Activated T-helper 2 cell treated with anti-CD3 and anti-CD28 coated beads, Interferon-gamma antibody, Interleukin-2, Interleukin-4, amounts not matched to agents 10 μg/mL and 5 μg/mL and 100 μg/mL, durations not matched to agents 14 hours and 24 hours and 36 hours (primary cell): ENCODE measurements at regions not wholly inside any gene's neighbourhood (a gene's known extent, or its start where the extent isn't known, plus 50 kb on each side); places are given as distances from the start of the nearest gene placed in this dataset.

Experiments
- DNase-seq: peaks from one replicate; pipeline ENCODE4 v3.0.0; 2021; ENCODE audit warnings: low spot score
- H3K27ac Mint-ChIP-seq: one replicate; pipeline ENCODE4 v1.8.0; 2021; ENCODE audit warnings: mixed read lengths
- H3K27me3 Mint-ChIP-seq: one replicate; pipeline ENCODE4 v1.8.0; 2021; ENCODE audit warnings: low read depth, mixed read lengths
- H3K36me3 Mint-ChIP-seq: one replicate; pipeline ENCODE4 v1.8.0; 2021; ENCODE audit warnings: low read depth, mixed read lengths
- H3K4me1 Mint-ChIP-seq: one replicate; pipeline ENCODE4 v1.8.0; 2021; ENCODE audit warnings: low read depth, mixed read lengths
- H3K4me3 Mint-ChIP-seq: one replicate; pipeline ENCODE4 v1.8.0; 2021; ENCODE audit warnings: low read depth, mild to moderate bottlenecking, moderate library complexity, mixed read lengths
- H3K9me3 Mint-ChIP-seq: one replicate; pipeline ENCODE4 v1.8.0; 2021; ENCODE audit warnings: mixed read lengths
- intact Hi-C: fragments of 100-400 bp; cut with micrococcal nuclease; formaldehyde crosslinking; loops from one replicate; pipeline ENCODE4 v1.15.1; 2023

GRCh38 chr1:191575180-191575579 lies 583.1 kb upstream of the RGS18 start:
- Mint-ChIP-seq H3K4me1 (no peaks in the 10 kb centered on the region), H3K36me3 (no peaks in the 10 kb centered on the region), H3K9me3 (peaks cover 5% of the 10 kb centered on the region), H3K27me3 (no peaks in the 10 kb centered on the region), H3K4me3 (no peak overlapping the region), H3K27ac (no peak overlapping the region)
- intact Hi-C loops: no loop called here
- no peak for DNase-seq

- DNase-seq: no peak
- Mint-ChIP-seq H3K36me3 (no peaks in the 10 kb centered on the region), H3K4me1 (no peaks in the 10 kb centered on the region), H3K27me3 (no peaks in the 10 kb centered on the region), H3K4me3 (no peak overlapping the region), H3K27ac (no peak overlapping the region), H3K9me3 (peaks cover 9% of the 10 kb centered on the region)
- intact Hi-C loops: no loop called here
Measured at GRCh38 chr1:191575746-191576145, 582.5 kb upstream of the RGS18 start.

- Mint-ChIP-seq H3K27ac (no peak overlapping the region), H3K4me3 (no peak overlapping the region), H3K4me1 (no peaks in the 10 kb centered on the region), H3K9me3 (peaks cover 9% of the 10 kb centered on the region), H3K36me3 (no peaks in the 10 kb centered on the region), H3K27me3 (no peaks in the 10 kb centered on the region)
- DNase-seq: no peak
- intact Hi-C loops: no loop called here
Measured at GRCh38 chr1:191577213-191577612, 581.0 kb upstream of the RGS18 start.

- no peak overlapping the region for H3K4me3 Mint-ChIP-seq
- H3K9me3 Mint-ChIP-seq: peaks cover 14% of the 10 kb centered on the region
- no peak overlapping the region for H3K27ac Mint-ChIP-seq
- no peaks in the 10 kb centered on the region for H3K36me3 Mint-ChIP-seq
- no peaks in the 10 kb centered on the region for H3K4me1 Mint-ChIP-seq
- no peak for DNase-seq
- no peaks in the 10 kb centered on the region for H3K27me3 Mint-ChIP-seq
- intact Hi-C loops: no loop called here
Measured at GRCh38 chr1:191578281-191578680, 580.0 kb upstream of the RGS18 start.

- Mint-ChIP-seq H3K27ac (no peak overlapping the region), H3K27me3 (no peaks in the 10 kb centered on the region), H3K4me1 (no peaks in the 10 kb centered on the region), H3K9me3 (peaks cover 19% of the 10 kb centered on the region), H3K4me3 (no peak overlapping the region), H3K36me3 (no peaks in the 10 kb centered on the region)
- intact Hi-C loops: no loop called here
- DNase-seq: no peak
Measured at GRCh38 chr1:191579019-191579418, 579.2 kb upstream of the RGS18 start.

GRCh38 chr1:191582169-191582568 lies 576.1 kb upstream of the RGS18 start:
- no peak overlapping the region for H3K4me3 Mint-ChIP-seq

GRCh38 chr1:191585095-191585494 lies 573.2 kb upstream of the RGS18 start:
- no peaks in the 10 kb centered on the region for H3K4me1 Mint-ChIP-seq
- H3K27me3 Mint-ChIP-seq: no peaks in the 10 kb centered on the region
- intact Hi-C loops: no loop called here
- no peak for DNase-seq
- no peak overlapping the region for H3K27ac Mint-ChIP-seq
- no peak overlapping the region for H3K4me3 Mint-ChIP-seq
- H3K9me3 Mint-ChIP-seq: peaks cover 26% of the 10 kb centered on the region
- no peaks in the 10 kb centered on the region for H3K36me3 Mint-ChIP-seq

More at GRCh38 chr1:191582169-191582568, 576.1 kb upstream of the RGS18 start:
- Mint-ChIP-seq H3K27me3 (no peaks in the 10 kb centered on the region), H3K4me1 (no peaks in the 10 kb centered on the region), H3K36me3 (no peaks in the 10 kb centered on the region), H3K9me3 (peaks cover 31% of the 10 kb centered on the region), H3K27ac (no peak overlapping the region)
- intact Hi-C loops: no loop called here
- no peak for DNase-seq

GRCh38 chr1:191588905-191589304 lies 569.4 kb upstream of the RGS18 start:
- H3K27me3 Mint-ChIP-seq: no peaks in the 10 kb centered on the region
- no peaks in the 10 kb centered on the region for H3K36me3 Mint-ChIP-seq
- no peak overlapping the region for H3K27ac Mint-ChIP-seq
- peaks cover 12% of the 10 kb centered on the region for H3K9me3 Mint-ChIP-seq
- intact Hi-C loops: no loop called here
- no peaks in the 10 kb centered on the region for H3K4me1 Mint-ChIP-seq
- no peak overlapping the region for H3K4me3 Mint-ChIP-seq
- no peak for DNase-seq

GRCh38 chr1:191589536-191589935 lies 568.7 kb upstream of the RGS18 start:
- H3K36me3 Mint-ChIP-seq: no peaks in the 10 kb centered on the region
- H3K4me3 Mint-ChIP-seq: no peak overlapping the region
- H3K4me1 Mint-ChIP-seq: no peaks in the 10 kb centered on the region
- intact Hi-C loops: no loop called here
- no peak overlapping the region for H3K27ac Mint-ChIP-seq
- DNase-seq: no peak
- H3K9me3 Mint-ChIP-seq: peaks cover 11% of the 10 kb centered on the region
- H3K27me3 Mint-ChIP-seq: no peaks in the 10 kb centered on the region

GRCh38 chr1:191590578-191590977 lies 567.7 kb upstream of the RGS18 start:
- no peaks in the 10 kb centered on the region for H3K36me3 Mint-ChIP-seq
- no peak overlapping the region for H3K27ac Mint-ChIP-seq
- H3K9me3 Mint-ChIP-seq: peaks cover 5% of the 10 kb centered on the region
- no peaks in the 10 kb centered on the region for H3K4me1 Mint-ChIP-seq
- no peaks in the 10 kb centered on the region for H3K27me3 Mint-ChIP-seq
- intact Hi-C loops: no loop called here
- no peak overlapping the region for H3K4me3 Mint-ChIP-seq
- DNase-seq: no peak

GRCh38 chr1:191592039-191592438 lies 566.2 kb upstream of the RGS18 start:
- no peaks in the 10 kb centered on the region for H3K4me1 Mint-ChIP-seq
- no peaks in the 10 kb centered on the region for H3K36me3 Mint-ChIP-seq
- no peak for DNase-seq
- no peaks in the 10 kb centered on the region for H3K9me3 Mint-ChIP-seq
- H3K27me3 Mint-ChIP-seq: no peaks in the 10 kb centered on the region
- no peak overlapping the region for H3K27ac Mint-ChIP-seq
- intact Hi-C loops: no loop called here
- H3K4me3 Mint-ChIP-seq: no peak overlapping the region

GRCh38 chr1:191592907-191593306 lies 565.4 kb upstream of the RGS18 start:
- H3K4me3 Mint-ChIP-seq: no peak overlapping the region
- H3K27ac Mint-ChIP-seq: no peak overlapping the region
- intact Hi-C loops: no loop called here
- no peaks in the 10 kb centered on the region for H3K27me3 Mint-ChIP-seq
- no peaks in the 10 kb centered on the region for H3K4me1 Mint-ChIP-seq
- no peak for DNase-seq
- H3K36me3 Mint-ChIP-seq: no peaks in the 10 kb centered on the region
- no peaks in the 10 kb centered on the region for H3K9me3 Mint-ChIP-seq

- Mint-ChIP-seq H3K4me1 (no peaks in the 10 kb centered on the region), H3K27ac (no peak overlapping the region), H3K9me3 (no peaks in the 10 kb centered on the region), H3K27me3 (no peaks in the 10 kb centered on the region), H3K4me3 (no peak overlapping the region), H3K36me3 (no peaks in the 10 kb centered on the region)
- no peak for DNase-seq
- intact Hi-C loops: no loop called here
Measured at GRCh38 chr1:191595170-191595569, 563.1 kb upstream of the RGS18 start.

GRCh38 chr1:191608367-191608766 lies 549.9 kb upstream of the RGS18 start:
- DNase-seq: no peak
- Mint-ChIP-seq H3K27me3 (no peaks in the 10 kb centered on the region), H3K36me3 (no peaks in the 10 kb centered on the region), H3K27ac (no peak overlapping the region), H3K9me3 (no peaks in the 10 kb centered on the region), H3K4me1 (no peaks in the 10 kb centered on the region), H3K4me3 (no peak overlapping the region)
- intact Hi-C loops: no loop called here
